Activated gamma-delta T cell treated with Interleukin-2 at 50 U/mL for 16 hours (primary cell): ENCODE measurements at regions not wholly inside any gene's neighbourhood (a gene's known extent, or its start where the extent isn't known, plus 50 kb on each side); places are given as distances from the start of the nearest gene placed in this dataset.

Experiments used
- DNase-seq: peaks from one replicate; pipeline ENCODE4 v3.0.0-alpha.2; 2020

DNA sequence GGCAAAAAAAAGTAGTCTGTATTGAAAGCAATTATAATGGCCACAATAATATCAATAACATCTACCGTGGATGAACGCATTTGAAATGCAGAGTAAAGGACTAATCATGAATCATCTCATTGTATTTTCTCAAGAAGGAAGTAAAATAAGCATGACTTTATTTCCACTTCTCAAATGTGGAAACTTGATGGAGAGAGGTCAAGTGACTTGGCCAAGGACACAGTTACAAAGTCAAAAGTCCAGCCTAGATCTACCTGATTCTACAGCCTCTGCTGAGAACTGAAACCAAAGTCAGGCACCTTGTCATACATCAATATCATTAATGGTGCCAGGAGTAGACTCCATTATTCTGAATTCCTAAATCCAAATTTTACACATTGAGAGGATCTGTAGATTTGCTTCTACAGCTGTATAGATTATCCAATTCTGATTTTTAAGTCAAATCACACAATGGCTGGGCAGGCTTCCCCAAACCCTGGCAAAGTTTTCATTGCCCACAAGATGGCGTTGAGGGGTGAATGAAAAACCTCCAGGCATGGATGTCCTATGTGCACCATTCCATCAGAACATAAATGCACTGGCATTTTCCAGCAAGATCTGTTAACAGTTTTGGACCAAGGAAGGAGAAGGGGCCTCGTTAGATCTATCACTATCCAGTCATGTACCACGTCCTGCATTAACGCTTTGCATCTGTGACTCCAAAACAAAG is 423.1 kb downstream of the MAFB start:
- DNase-seq: no peak

DNA sequence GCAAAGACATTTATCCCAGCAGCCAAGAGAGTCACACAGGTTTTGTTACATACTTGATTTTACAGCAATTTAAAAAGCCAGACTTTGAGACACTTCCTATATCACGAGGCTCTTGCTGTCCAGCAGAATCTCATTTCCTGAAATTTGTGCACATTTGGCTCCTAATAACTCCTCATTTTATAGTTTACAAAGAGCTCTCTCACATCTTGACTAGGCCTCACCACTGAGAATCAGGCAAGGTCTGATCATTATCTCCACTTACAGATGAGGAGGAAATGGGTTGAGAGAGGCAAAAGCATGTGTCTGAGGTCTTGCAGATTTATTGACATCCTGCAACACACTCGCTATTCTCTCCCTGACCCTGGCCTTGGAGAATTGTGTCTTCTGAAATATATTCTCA is 426.8 kb downstream of the MAFB start:
- no peak for DNase-seq

DNA sequence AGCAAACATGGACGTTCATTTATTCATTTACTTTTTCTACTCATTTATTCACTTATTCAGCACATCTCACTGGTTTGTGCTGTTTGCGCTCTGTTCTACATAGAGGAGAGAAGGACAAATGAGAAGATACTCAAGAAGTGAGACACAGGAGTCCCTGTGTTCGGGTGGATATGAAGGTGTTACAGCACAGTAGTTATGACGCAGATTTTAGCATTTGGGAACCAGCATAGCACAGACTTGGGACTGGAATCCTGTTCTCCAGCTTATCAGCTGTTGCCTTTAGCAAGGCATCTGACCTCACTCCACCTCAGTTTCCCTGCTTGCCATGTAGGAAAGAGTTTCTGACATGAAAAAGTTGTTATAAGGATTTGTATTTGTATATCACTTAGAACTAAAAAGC is 430.1 kb downstream of the MAFB start:
- DNase-seq: no peak

DNA sequence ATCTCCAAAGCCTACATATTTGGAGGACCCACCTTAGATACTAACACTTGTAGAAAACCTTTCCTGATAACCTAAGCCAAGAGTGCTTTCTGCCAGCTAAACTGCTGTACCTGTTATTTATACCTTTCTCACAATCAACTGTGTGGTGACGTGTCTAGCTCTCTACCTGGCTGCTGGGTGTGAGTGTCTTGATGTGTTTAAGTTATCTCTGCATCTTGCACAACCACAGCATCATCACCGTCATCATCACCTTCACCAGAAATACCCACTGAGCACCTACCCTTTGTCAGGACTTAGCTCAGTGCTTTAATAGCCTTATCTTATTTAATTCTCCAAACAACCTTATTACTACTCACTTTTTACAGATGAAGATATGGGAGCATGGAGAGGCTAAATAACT is 431.3 kb downstream of the MAFB start:
- no peak for DNase-seq

DNA sequence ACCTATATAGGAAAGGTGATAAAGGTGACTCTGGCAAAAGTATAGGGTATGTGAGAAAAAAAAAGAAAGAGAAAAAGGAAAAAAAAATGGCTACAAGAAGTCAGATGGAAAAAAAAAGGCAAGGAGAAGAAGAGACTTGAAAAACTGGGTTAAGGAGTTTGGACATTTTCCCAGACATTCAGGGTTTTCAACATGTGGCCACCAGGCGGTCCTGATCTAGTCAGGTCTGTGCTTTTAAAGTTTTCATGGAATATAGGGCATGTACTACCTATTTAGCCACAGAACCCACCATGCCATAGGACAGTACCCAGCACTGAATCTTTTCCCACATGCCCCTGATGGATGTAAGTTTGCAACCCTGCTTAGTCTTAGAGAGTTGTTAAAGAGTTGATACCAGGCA is 433.7 kb downstream of the MAFB start:
- no peak for DNase-seq

DNA sequence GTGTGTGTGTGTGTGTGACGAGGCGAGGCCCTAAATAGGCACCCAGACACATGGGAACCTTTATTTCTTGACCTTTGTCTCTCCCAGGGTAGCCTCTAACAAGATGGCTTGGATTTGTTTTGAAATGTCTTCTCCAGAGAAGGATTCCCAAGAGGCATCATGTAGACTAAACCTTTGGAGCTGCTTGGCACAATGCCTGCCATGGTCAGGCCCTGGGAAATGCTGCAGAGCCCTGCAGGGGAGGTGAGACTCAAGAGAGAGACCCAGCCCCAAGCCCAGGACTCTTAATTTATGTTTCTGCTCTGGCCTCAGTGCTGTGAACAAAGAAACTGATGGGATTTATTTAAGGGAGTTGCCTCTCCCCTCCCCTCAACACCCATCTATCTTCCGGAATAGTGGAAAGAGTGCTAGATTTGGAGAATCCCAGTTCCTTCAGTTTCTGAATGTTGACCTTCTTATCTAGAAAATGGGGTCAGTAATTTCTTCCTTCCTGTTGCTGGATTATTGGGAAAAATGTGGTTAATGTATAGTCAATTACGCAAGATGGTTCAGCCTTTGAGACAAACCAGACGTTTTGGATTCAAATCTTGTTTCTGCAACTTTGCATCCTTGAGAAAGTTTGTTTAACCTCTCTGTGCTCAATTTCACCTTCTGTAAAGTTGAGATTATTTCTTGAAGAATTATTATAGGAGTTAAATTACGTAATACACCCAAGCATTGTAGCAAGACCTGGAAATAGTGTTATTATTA is 434.8 kb downstream of the MAFB start:
- DNase-seq: no peak

DNA sequence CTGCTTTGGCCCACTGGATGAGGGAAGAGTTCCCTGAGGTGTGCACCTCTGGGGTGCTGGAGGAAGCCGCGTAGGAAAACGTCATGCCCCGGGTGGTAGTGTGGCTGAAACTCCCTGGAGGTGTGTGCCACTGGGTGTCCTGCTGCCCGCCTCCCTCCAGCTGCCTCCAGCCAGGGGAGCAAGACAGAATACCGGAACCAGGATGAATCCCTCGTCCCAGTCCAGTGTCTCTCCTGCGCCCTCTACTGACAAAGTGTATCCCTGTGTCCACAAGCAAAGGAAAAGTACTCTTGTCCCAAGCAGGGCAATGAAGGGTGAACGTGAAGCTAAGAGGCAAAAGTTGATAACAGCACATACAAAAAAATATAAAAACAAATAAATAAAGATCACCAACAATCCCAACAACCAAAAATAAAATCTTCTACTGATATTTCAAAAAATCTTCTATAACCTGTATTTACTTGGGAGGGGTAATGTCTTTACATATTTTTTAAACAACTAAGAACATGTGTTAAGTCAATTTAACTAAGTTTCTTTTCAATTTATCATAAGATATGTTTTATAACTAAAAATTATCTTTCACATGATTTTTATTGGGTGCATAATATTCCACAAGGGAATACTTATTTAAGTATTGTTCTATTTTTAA is 437.6 kb downstream of the MAFB start:
- no peak for DNase-seq

DNA sequence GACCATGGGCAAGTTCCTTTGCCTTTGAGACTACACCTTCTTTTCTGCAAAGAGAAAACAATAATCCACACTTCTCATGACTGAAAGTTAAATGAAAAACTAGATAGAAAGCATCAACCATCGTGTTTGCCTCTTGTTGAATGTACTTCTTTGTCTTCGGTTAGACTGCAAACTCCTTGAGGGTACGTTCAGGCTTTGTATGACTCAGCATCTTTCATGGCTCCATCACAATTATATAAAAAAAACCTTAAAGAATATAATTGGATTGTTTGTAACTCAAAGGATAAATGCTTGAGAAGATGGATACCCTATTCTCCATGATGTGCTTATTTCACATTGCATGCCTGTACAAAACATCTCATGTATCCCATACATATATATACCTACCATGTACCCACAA is 439.2 kb downstream of the MAFB start:
- no peak for DNase-seq

DNA sequence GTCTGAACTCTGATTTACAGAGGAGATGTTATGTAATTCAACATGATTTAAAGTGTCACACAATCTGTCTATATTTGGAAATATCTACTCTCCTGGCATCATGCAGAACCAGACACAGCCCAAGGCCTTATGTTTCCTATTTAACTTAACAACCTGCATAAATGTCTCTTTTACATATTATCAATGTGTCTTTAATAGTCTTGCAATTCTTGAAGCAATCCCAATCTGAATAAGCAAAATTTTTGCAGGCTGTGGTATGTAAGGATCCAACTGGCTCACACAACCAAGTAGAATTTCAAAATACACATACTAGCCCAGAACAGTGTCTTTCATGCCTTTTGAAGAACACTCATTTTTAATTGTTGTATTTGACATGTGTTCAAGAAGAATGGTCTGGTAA is 443.2 kb downstream of the MAFB start:
- DNase-seq: no peak

DNA sequence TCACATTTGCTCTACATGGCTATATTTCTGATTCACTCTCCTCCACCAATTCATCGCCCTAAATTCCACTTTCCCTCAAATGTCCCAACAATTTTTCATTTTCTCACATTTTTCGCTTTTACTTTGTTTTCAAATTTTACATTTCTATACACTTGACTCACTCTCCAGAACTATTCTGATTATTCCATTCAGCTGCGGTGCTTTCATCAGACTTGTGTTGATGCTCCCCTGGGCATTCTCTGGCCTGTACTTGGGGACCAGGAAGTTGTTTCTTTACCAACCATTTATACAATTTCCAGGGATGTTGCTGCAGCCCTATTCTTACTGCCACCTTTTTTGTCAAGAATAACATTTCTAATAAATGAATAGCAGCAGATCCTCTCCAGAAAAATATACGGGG is 444.8 kb downstream of the MAFB start:
- DNase-seq: no peak

DNA sequence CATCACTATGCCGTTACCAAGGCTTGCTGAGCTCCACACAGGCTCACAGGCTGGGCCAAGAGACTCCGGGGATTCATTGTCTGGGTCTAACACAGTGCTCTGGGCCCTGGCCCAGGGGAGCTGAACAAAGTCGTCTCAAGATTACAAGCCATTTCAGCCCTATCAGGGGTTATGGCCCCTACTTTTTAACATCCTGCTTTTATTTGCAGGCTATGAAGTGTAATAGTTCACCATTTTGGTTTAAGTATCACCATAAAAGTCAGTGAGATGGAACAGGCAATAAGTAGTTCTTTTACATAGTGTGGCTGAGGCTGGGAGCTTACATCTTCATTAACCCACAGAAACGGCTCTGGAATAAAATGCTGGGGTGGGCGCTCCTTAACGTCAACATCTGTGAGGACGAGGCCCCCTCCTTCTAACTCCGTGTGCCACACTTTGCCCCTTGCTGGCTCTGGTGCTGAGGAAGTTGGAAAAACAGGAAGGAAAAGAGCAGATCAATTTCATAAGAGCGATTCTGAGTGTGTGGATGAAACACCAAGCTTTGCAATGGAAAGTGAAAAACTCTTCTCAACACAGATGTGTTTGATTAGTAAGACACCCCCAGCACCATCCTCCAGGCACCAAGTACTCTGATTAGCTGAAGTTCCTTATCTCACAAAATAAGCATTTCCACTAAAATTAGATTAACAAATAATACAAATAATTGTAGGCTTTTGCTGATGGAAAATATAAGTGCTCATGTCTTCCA is 447.3 kb downstream of the MAFB start:
- no peak for DNase-seq

DNA sequence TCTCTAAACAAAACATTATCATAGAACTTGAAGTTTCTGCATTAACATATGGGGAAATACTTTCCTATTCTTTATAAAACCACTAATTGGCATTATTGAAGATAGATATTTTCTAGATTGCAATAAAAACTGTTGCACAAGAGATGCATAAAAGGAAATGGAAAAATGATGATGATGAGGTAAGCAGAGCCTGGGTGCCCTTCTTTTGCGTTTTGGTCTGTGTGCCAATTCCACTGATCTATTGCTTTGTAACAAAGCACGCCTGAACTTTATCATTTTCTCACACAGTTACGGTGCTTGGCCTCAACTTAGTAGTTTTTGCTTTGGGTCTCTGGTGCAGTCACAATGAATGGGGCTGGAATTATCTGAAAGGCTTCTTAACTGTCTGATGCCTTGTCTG is 450.5 kb downstream of the MAFB start:
- DNase-seq: no peak

DNA sequence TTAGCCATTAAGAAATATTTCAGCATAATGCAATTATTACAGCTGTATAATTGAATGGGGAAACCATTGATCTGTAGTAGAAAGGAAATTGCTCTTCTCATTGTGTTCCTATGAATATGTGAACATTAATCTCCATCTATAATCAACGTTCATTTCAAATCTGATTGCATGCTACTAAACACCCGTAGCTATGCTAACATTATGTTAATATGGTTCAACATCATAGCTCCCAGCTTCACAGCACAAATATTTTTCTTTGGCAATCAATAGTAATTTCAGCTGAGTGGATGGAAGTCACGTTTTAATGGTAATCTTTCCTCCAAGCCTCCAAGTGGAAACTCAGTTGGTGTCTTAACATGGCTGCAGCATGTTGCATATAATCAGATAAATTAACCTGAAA is 454.4 kb downstream of the MAFB start:
- DNase-seq: no peak

DNA sequence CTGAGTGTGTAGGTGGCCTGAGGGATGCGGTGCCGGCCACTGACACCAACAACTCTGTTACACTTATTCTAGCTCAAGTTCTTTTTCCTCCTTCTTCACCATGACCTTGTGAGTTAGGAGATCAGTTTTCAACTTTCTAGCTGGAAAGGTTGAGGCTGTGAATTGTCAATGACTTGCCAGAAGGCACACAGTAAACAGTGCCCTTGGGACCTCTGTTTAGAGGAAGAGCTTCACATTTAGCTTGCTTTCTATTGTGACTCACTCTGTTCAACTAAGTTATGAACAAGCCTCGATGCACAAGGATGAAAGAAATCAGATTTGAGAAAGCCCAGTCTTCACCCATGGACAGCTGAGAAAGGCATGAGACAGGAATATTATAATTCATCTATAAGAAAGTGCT is 455.6 kb downstream of the MAFB start:
- DNase-seq: no peak

DNA sequence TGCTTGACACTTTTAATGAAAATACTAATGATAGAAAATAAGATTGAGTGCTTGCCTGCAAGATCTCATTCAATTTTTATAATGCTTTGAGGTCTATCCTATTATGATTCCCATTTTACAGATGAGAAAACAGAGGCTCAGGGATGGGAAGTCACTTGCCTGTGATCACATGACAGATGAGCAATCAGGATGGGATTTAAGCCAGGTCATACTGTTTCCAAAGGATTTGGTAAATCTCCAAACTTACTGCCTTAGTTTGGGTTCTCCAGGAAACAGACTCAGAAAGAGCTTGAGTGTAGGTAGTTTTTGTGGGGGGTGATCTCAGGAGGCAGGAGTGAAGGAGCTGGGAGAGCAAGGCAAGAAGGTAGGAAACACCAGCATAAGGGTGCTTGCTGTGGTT is 456.3 kb downstream of the MAFB start:
- DNase-seq: no peak

DNA sequence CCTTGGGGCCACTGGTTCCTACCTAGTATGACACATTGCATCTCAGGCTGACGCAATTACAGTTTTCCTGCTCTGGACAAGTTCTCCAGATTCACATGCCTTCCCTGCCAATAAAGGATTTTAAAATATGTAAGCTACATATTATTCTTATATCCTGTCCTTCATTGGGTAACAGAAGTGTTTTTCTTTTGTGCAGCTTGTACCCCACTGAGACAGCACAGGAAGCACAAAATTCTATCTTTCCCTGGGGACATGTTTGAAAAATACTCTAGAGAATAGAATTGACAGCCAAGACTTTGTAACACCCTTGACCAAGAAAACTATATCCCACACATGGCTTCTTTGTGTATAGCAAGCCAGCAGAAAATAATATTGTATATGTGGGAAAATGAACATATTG is 456.8 kb downstream of the MAFB start:
- no peak for DNase-seq

DNA sequence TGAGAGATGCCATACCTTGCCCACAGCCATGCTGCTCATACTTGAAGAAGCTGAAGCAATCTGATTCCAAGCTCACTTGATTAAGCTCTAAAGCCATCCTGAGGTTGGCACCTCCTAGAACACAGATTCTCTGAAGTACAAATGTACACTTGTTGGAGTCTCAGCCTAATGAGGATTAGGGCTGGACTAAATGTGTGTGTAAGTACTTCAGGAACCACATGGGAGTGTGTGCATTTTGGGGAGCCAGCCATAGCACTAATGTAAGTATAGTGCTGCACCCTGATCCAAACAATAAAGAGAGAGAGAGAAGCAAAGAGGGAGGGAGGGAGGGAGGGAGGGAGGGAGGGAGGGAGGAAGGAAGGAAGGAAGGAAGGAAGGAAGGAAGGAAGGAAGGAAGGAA is 458.6 kb downstream of the MAFB start:
- no peak for DNase-seq

DNA sequence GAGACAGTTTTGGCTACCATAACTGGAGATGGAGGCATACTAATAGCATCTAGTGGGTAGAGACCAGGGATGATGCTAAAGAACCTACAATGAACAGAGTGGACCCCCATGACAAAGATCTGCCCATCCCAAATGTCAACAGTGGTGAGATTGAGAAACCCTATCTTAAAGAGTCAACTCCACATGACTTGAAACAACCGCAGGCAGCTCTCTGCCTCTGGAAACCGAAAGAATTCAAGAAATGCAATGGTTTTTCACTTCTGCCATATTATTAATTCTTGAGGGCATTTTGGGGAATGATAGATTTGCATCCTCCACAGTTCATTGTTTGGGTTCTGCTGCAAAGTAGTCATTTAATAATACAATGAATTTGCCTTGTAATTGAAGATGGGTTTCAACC is 463.4 kb downstream of the MAFB start:
- no peak for DNase-seq

DNA sequence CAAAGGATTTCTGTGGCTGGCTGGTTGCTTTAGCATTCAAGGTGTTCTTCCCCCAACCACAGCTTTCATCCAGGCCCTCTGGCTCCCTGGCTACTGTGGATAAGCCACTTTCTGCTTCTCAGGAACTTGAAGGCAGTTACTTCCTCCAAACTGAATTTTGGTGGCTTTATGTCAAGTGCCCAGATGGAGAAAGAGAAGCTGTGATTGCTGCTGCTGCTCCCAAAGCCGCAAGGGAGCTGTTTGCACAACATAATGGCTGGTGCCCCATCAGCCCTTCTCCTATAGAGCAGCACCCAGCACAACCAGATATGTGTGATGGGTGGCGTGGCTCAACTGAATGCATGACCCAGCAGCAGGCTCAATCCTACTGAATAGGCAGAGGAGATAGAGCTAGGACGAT is 465.2 kb downstream of the MAFB start:
- no peak for DNase-seq

DNA sequence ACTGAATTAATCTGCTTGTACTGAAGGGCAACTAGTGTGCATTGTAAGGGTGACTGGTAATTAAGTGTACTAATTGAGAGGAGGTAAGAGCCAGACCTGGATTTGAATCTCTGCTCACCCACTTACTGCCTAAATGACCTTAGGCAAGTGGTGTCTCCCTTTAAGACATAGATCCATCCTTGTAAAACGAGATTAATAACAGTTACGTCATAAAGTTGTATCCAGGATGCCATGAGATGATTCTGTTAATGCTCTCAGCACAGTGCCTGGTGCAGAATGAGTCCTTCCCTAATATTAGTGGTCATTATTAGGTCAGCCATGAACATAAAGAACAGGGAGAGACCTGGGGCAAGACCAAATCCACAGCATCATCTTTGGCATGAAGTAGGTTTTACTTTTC is 470.1 kb downstream of the MAFB start:
- DNase-seq: no peak

DNA sequence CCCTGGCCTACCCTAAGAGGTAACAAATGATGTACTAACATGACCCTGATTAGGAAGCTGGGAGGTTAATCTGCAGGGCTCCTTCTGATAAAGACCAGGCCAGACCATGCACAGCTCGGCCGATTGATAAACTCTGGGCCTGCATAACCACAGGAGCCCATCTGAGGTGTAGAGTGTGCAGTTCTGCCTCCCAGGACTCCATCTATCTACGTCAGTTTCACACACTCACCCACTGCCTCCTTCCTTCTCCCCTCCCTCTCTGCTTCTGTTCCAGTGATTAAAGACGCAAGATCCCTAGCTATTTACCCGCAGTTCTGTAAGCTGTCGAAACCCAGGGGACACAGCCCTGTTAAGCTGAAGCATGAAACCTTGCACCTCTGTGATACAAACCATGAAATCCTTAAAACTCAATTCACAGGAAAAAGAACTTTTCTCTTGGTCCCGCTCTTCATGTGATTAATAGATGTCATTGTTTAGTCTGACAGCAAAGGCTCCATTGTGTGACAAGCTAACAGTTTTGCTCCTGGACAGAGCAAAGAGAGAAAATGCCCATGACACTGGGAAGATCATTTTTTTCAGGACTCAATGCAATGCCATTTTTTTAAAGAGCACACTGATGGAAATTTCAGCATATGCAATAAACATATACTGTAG is 470.6 kb downstream of the MAFB start:
- no peak for DNase-seq

DNA sequence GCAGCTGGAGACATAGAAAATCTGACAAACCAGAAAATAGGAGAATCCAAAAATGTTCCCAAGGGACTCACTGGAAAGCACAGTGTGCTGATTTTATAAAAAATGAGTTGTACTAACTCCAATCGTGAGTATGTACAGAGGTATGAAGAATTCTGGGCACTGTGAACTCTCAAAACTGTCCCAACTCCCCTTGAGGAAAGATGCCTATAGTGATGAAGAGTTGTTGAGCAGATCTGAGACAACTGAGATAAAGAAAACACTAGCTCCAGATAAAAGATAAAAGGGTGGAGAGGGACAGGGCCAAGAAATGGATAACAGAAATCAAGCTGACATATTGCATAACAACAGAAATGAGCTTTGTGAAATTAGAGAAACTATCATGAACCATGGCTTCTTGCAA is 481.4 kb downstream of the MAFB start:
- no peak for DNase-seq

DNA sequence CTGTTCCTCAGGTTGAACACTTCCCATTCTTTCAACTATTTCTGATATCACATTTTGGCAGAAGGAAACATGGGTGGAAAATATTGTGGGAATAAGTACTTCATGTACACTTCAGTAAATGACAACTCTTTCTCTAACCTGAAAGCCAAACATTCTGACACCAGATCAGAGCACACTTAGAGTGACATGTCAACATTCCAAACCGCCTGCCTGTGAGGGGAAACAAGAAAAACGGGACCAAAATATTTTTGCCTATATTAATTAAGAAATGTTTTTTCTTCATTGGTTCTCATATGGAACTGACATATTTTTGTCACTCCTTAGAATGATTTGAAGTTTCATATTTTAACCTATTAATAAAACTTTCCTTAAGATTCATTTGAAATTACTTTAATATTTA is 483.1 kb downstream of the MAFB start:
- DNase-seq: no peak
